Natural killer cell (primary cell): ENCODE measurements at regions not wholly inside any gene's neighbourhood (a gene's known extent, or its start where the extent isn't known, plus 50 kb on each side); places are given as distances from the start of the nearest gene placed in this dataset.
"Not testable (repeated sequence)": the region's sequence is repeated elsewhere in the genome, so short reads cannot be mapped to it uniquely, and the experiment has no call there.

ENCODE experiments used
- ATAC-seq, 3 donors: fragments of 150-1000 bp in 2 of 3; fragments of 200-7000 bp in 1 of 3; cut with Tn5 transposase; 1 replicate in 1 of 3; 2 replicates in 2 of 3; pipeline ENCODE4 v1.10.0; 2021; ENCODE audit warnings: mild to moderate bottlenecking in 2 of 3, moderate library complexity in 2 of 3
- DNase-seq, 2 donors: peaks; one replicate each; pipeline versions ENCODE4 v3.0.0 to v3.0.0-alpha.2; 2013 to 2021; ENCODE audit warnings: mixed read lengths in 1 of 2
- H3K27ac ChIP-seq: one replicate; pipeline ENCODE4 v1.5.1; 2013; ENCODE audit warnings: mild to moderate bottlenecking, low read length
- H3K27me3 ChIP-seq: one replicate; pipeline ENCODE4 v1.6.1; 2013; ENCODE audit warnings: low read length; ENCODE audit not compliant: control insufficient read depth, insufficient read depth
- H3K36me3 ChIP-seq: one replicate; pipeline ENCODE4 v1.6.1; 2013; ENCODE audit warnings: low read length; ENCODE audit not compliant: control insufficient read depth, insufficient read depth
- H3K4me1 ChIP-seq: one replicate; pipeline ENCODE4 v1.6.1; 2013; ENCODE audit warnings: low read length; ENCODE audit not compliant: control insufficient read depth, insufficient read depth
- H3K4me3 ChIP-seq: one replicate; pipeline ENCODE4 v1.5.1; 2013; ENCODE audit warnings: low read length
- H3K9me3 ChIP-seq: one replicate; pipeline ENCODE4 v1.6.1; 2013; ENCODE audit warnings: low read length; ENCODE audit not compliant: control insufficient read depth, insufficient read depth
- H3K27ac Mint-ChIP-seq, 2 donors: one replicate each; pipeline ENCODE4 v1.8.0; 2022; ENCODE audit warnings: mild to moderate bottlenecking in 2 of 2, mixed read lengths in 2 of 2, moderate library complexity in 1 of 2
- H3K27me3 Mint-ChIP-seq, 2 donors: one replicate each; pipeline ENCODE4 v1.8.0; 2022; ENCODE audit warnings: low read depth in 2 of 2, mixed read lengths in 2 of 2
- H3K36me3 Mint-ChIP-seq: one replicate; pipeline ENCODE4 v1.8.0; 2022; ENCODE audit warnings: mixed read lengths
- H3K4me1 Mint-ChIP-seq, 2 donors: one replicate each; pipeline ENCODE4 v1.8.0; 2022; ENCODE audit warnings: mixed read lengths in 2 of 2
- H3K4me3 Mint-ChIP-seq: one replicate; pipeline ENCODE4 v1.8.0; 2022; ENCODE audit warnings: mild to moderate bottlenecking, moderate library complexity, mixed read lengths
- H3K9me3 Mint-ChIP-seq, 2 donors: one replicate each; pipeline ENCODE4 v1.8.0; 2022; ENCODE audit warnings: mixed read lengths in 2 of 2
- WGBS: methylation state at CpG from one replicate; pipeline ENCODE4 v1.1.7; 2013; ENCODE audit warnings: missing lambda C conversion rate; ENCODE audit not compliant: insufficient coverage; 5-methylcytosine and 5-hydroxymethylcytosine counted together
- intact Hi-C: fragments of 100-400 bp; cut with micrococcal nuclease; formaldehyde crosslinking; loops from one replicate; pipeline ENCODE4 v1.14.2; 2022
- TF ChIP-seq, protein P1 (sequence below): fragments of 200-600 bp; IDR thresholded peaks from one replicate; pipeline ENCODE4 v1.8.0; 2022; ENCODE audit warnings: antibody characterized with exemption

DNA sequence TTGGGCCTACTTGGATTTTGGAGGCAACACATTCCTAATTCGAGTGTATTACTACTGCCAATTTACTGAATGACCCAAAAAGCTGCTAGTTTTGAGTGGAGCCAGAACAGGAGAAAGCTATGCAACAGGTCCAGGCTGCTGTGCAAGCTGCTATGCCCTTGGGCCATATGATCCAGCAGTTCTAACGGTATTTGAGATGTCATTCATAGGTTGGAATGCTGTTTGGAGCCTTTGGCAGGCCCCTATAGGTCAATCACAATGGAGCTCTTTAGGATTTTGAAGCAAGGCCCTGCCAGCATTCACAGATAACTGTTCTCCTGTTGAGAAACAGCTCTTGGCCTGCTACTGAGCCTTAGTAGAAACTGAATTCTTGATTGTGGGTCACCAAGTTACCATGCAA is 368.7 kb downstream of the CDH19 start:
- H3K9me3 Mint-ChIP-seq: peaks cover 14 to 27% of the 10 kb centered on the region in 2 donors
- no peak overlapping the region for H3K4me3 ChIP-seq
- TF ChIP-seq, protein P1, sequence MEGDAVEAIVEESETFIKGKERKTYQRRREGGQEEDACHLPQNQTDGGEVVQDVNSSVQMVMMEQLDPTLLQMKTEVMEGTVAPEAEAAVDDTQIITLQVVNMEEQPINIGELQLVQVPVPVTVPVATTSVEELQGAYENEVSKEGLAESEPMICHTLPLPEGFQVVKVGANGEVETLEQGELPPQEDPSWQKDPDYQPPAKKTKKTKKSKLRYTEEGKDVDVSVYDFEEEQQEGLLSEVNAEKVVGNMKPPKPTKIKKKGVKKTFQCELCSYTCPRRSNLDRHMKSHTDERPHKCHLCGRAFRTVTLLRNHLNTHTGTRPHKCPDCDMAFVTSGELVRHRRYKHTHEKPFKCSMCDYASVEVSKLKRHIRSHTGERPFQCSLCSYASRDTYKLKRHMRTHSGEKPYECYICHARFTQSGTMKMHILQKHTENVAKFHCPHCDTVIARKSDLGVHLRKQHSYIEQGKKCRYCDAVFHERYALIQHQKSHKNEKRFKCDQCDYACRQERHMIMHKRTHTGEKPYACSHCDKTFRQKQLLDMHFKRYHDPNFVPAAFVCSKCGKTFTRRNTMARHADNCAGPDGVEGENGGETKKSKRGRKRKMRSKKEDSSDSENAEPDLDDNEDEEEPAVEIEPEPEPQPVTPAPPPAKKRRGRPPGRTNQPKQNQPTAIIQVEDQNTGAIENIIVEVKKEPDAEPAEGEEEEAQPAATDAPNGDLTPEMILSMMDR: no peak
- no peaks in the 10 kb centered on the region for H3K27me3 ChIP-seq
- H3K4me1 Mint-ChIP-seq: no peaks in the 10 kb centered on the region
- no peaks in the 10 kb centered on the region for H3K4me1 ChIP-seq
- H3K36me3 Mint-ChIP-seq: peaks cover 8% of the 10 kb centered on the region
- H3K27ac Mint-ChIP-seq: no peak overlapping the region
- DNase-seq (no peak), ATAC-seq (no peak)
- no peak overlapping the region for H3K4me3 Mint-ChIP-seq
- 65% methylated on average over 2 of the region's 2 CpGs for WGBS
- no peaks in the 10 kb centered on the region for H3K36me3 ChIP-seq
- no peaks in the 10 kb centered on the region for H3K27me3 Mint-ChIP-seq
- H3K27ac ChIP-seq: no peak overlapping the region
- intact Hi-C loops: no loop called here
- peaks cover 5% of the 10 kb centered on the region for H3K9me3 ChIP-seq

DNA sequence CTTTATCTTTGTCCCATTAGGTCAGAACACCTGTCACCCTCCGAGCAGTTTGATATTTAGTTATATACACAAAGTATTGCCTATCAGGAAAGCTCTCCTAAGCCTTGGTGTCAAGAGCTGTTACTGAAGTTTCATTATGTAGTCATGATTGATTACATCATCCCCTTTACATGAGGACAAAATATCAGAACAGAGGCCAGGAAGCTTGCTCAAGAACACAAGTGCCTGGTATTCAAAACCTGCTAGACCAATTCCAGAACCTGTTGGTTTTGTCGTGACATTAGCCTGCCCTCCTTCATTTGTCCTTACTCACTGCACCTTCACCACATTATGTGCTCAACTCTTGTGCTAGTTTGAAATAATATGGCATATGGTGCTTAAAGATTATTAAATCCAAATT is 377.1 kb downstream of the CDH19 start:
- H3K4me1 ChIP-seq: no peaks in the 10 kb centered on the region
- no peak overlapping the region for H3K4me3 Mint-ChIP-seq

DNA sequence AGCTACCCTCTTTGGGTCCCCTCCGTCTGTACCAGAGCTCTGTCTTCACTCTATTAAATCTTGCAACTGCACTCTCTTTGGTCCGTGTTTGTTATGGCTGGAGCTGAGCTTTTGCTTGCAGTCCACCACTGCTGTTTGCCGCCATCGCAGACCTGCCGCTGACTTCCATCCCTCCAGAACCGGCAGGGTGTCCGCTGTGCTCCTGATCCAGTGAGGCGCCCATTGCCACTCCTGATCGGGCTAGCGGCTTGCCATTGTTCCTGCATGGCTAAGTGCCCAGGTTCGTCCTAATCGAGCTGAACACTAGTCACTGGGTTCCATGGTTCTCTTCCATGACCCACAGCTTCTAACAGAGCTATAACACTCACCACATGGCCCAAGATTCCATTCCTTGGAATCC is 380.6 kb downstream of the CDH19 start:
- H3K4me1 Mint-ChIP-seq, ATAC-seq, H3K4me3 Mint-ChIP-seq, H3K36me3 Mint-ChIP-seq, H3K27ac Mint-ChIP-seq, H3K27me3 ChIP-seq, H3K4me3 ChIP-seq, H3K4me1 ChIP-seq, H3K9me3 ChIP-seq, H3K27ac ChIP-seq, H3K36me3 ChIP-seq, DNase-seq, intact Hi-C loops, H3K27me3 Mint-ChIP-seq: not testable (repeated sequence)
- peaks cover 3 to 17% of the 10 kb centered on the region in 2 donors for H3K9me3 Mint-ChIP-seq
- 88% methylated on average over 12 of the region's 12 CpGs for WGBS

More for the DNA sequence above, 377.1 kb downstream of the CDH19 start:
- no peak overlapping the region for H3K4me3 ChIP-seq
- DNase-seq (no peak), ATAC-seq (no peak)
- H3K27ac Mint-ChIP-seq: no peak overlapping the region
- no peaks in the 10 kb centered on the region for H3K36me3 ChIP-seq
- intact Hi-C loops: no loop called here
- H3K27ac ChIP-seq: no peak overlapping the region
- 75% methylated on average over 1 of the region's 2 CpGs for WGBS
- no peaks in the 10 kb centered on the region for H3K36me3 Mint-ChIP-seq
- H3K9me3 Mint-ChIP-seq: peaks cover 2 to 8% of the 10 kb centered on the region in 2 donors
- no peaks in the 10 kb centered on the region for H3K27me3 Mint-ChIP-seq
- no peaks in the 10 kb centered on the region for H3K4me1 Mint-ChIP-seq
- TF ChIP-seq, protein P1: no peak
- H3K9me3 ChIP-seq: no peaks in the 10 kb centered on the region
- H3K27me3 ChIP-seq: no peaks in the 10 kb centered on the region

DNA sequence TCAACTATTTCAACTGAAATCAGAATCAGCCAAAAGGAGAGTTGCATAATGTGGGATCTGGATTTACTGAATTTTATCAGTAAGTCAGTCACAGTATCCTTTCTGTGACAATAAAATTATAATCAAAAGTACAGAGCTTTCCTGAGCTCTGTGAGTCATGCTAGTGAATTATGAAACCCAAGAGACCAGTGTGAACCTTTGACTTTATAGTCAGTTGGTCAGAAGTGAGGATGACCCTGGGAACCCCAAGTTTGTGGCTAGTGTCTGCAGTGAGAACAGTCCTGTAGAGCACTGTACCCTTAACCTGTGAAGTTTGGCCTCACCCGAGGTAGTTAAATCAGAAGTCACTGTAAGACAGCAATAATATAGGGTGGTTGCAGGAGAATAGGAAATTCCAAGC is 381.7 kb downstream of the CDH19 start:
- Histone ChIP-seq H3K4me1 (no peaks in the 10 kb centered on the region), H3K9me3 (no peaks in the 10 kb centered on the region), H3K4me3 (no peak overlapping the region), H3K27ac (no peak overlapping the region), H3K27me3 (no peaks in the 10 kb centered on the region), H3K36me3 (no peaks in the 10 kb centered on the region)
- Mint-ChIP-seq H3K4me1 (no peaks in the 10 kb centered on the region), H3K36me3 (no peaks in the 10 kb centered on the region), H3K27me3 (no peaks in the 10 kb centered on the region), H3K27ac (no peak overlapping the region), H3K9me3 (peaks cover 3 to 17% of the 10 kb centered on the region in 2 donors), H3K4me3 (no peak overlapping the region)
- DNase-seq: no peak
- TF ChIP-seq, protein P1: no peak
- intact Hi-C loops: no loop called here
- ATAC-seq: no peak
- 95% methylated on average over 1 of the region's 1 CpG for WGBS
